Prostate gland (tissue), 2 donors: ENCODE measurements at regions not wholly inside any gene's neighbourhood (a gene's known extent, or its start where the extent isn't known, plus 50 kb on each side); places are given as distances from the start of the nearest gene placed in this dataset.
"Not testable (repeated sequence)": the region's sequence is repeated elsewhere in the genome, so short reads cannot be mapped to it uniquely, and the experiment has no call there.

ENCODE experiments used
- DNase-seq: peaks from one replicate; pipeline ENCODE4 v3.0.0-alpha.2; 2019; ENCODE audit warnings: low spot score
- H3K27ac ChIP-seq, 2 donors: fragments of 200-600 bp; sonication (generic); 2 replicates each; pipeline ENCODE4 v1.5.1; 2017 to 2019
- H3K27me3 ChIP-seq: fragments of 200-600 bp; sonication (generic); replicated peaks from 2 replicates; pipeline ENCODE4 v1.5.1; 2019; ENCODE audit not compliant: insufficient read depth
- H3K36me3 ChIP-seq, 2 donors: fragments of 200-600 bp; sonication (generic); 1 replicate in 1 of 2; 2 replicates in 1 of 2; pipeline versions ENCODE4 v1.5.1 to v1.8.1; 2017 to 2019
- H3K4me1 ChIP-seq: fragments of 200-600 bp; sonication (generic); replicated peaks from 2 replicates; pipeline ENCODE4 v1.5.1; 2019
- H3K4me3 ChIP-seq, 2 donors: fragments of 200-600 bp; sonication (generic); 2 replicates each; pipeline ENCODE4 v1.5.1; 2017 to 2019
- H3K9me3 ChIP-seq: fragments of 200-600 bp; sonication (generic); 2 replicates; pipeline ENCODE4 v1.5.1; 2017
- POLR2A ChIP-seq: fragments of 450-650 bp; IDR thresholded peaks from one replicate; pipeline ENCODE4 v1.6.1; 2016; ENCODE audit warnings: antibody characterized with exemption, mild to moderate bottlenecking
- POLR2AphosphoS5 ChIP-seq: sonication (generic); formaldehyde crosslinking; IDR thresholded peaks from one replicate; pipeline ENCODE4 v1.6.1; 2017; ENCODE audit warnings: antibody characterized with exemption
- WGBS: methylation state at CpG from one replicate; pipeline ENCODE4 v1.1.5; 2018; 5-methylcytosine and 5-hydroxymethylcytosine counted together
- intact Hi-C: fragments of 100-400 bp; cut with DNase I; formaldehyde crosslinking; loops from one replicate; pipeline ENCODE4 v1.14.2; 2022
- TF ChIP-seq, protein P1 (sequence below), 4 experiments: fragments of 200-600 bp in 2 of 4; fragments of 450-650 bp in 2 of 4; sonication (generic) in 2 of 4; IDR thresholded peaks; 1 replicate in 3 of 4; 2 replicates in 1 of 4; pipeline ENCODE4 v1.5.1; 2016 to 2019; ENCODE audit warnings: antibody characterized with exemption in 4 of 4, mild to moderate bottlenecking in 2 of 4, moderate library complexity in 2 of 4

- Histone ChIP-seq H3K36me3 (no peaks in the 10 kb centered on the region), H3K4me3 (no peak overlapping the region), H3K4me1 (no peaks in the 10 kb centered on the region), H3K9me3 (no peaks in the 10 kb centered on the region), H3K27ac (no peak overlapping the region), H3K27me3 (no peaks in the 10 kb centered on the region)
- no peak for DNase-seq
- TF ChIP-seq POLR2AphosphoS5 (no peak), POLR2A (no peak)
- intact Hi-C loops = no loop called here
- 48% methylated on average over 2 of the region's 2 CpGs for WGBS
Measured at GRCh38 chrX:125544856-125545255, 225.2 kb downstream of the TEX13C start.

DNA sequence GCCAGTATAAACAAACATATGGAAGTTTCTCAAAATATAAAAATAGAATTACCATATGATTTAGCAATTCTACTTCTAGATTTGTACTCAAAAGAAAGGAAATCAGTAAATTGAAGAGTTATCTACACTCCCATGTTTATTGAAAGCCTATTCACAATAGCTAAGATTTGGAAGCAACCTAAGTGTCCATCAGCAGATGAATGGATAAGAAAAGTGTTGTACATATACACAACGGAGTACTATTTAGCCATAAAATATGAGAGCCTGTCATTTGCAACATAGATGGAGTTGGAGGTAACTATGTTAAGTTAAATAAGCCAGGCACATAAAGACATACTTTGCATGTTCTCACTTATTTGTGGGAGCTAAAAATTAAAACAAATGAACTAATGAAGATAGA lies 257.8 kb downstream of the TEX13C start:
- DNase-seq = no peak
- H3K4me3 ChIP-seq = no peak overlapping the region
- no peaks in the 10 kb centered on the region for H3K4me1 ChIP-seq
- no peaks in the 10 kb centered on the region for H3K36me3 ChIP-seq
- H3K9me3 ChIP-seq = no peaks in the 10 kb centered on the region
- no peak overlapping the region for H3K27ac ChIP-seq
- 60% methylated on average over 1 of the region's 1 CpG for WGBS
- intact Hi-C loops = no loop called here
- TF ChIP-seq POLR2AphosphoS5 = no peak
- TF ChIP-seq POLR2A = no peak
- TF ChIP-seq, protein P1, sequence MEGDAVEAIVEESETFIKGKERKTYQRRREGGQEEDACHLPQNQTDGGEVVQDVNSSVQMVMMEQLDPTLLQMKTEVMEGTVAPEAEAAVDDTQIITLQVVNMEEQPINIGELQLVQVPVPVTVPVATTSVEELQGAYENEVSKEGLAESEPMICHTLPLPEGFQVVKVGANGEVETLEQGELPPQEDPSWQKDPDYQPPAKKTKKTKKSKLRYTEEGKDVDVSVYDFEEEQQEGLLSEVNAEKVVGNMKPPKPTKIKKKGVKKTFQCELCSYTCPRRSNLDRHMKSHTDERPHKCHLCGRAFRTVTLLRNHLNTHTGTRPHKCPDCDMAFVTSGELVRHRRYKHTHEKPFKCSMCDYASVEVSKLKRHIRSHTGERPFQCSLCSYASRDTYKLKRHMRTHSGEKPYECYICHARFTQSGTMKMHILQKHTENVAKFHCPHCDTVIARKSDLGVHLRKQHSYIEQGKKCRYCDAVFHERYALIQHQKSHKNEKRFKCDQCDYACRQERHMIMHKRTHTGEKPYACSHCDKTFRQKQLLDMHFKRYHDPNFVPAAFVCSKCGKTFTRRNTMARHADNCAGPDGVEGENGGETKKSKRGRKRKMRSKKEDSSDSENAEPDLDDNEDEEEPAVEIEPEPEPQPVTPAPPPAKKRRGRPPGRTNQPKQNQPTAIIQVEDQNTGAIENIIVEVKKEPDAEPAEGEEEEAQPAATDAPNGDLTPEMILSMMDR (IDR thresholded peaks at IDR 0.05) = no peak
- H3K27me3 ChIP-seq = no peaks in the 10 kb centered on the region

DNA sequence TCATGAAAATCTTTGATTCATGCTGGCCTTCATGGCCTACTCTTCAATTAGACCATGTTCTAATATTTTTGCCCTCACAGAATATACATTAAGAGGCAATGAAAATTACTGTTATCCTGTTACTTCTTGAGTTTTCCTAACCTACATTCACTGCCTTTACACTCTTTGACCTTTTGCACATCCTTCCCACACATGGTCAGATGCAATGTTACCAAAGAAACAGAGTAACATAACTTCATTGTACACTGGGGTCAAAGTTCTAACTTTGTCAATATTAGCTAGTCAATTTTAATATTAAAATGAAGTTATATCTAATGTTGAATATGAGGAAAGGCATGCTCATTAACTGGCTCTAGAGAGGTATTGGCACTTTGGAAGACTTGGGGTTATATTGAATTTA lies 284.8 kb downstream of the TEX13C start:
- Histone ChIP-seq H3K27me3 (no peaks in the 10 kb centered on the region), H3K27ac (no peak overlapping the region), H3K4me3 (no peak overlapping the region), H3K36me3 (no peaks in the 10 kb centered on the region), H3K4me1 (no peaks in the 10 kb centered on the region), H3K9me3 (no peaks in the 10 kb centered on the region)
- intact Hi-C loops = no loop called here
- TF ChIP-seq POLR2AphosphoS5 (no peak), POLR2A (no peak)
- TF ChIP-seq, protein P1 (IDR thresholded peaks at IDR 0.05) = no peak
- DNase-seq = no peak

- no peaks in the 10 kb centered on the region for H3K27me3 ChIP-seq
- no peak overlapping the region for H3K4me3 ChIP-seq
- H3K4me1 ChIP-seq = no peaks in the 10 kb centered on the region
- no peak overlapping the region for H3K27ac ChIP-seq
- DNase-seq = no peak
- H3K9me3 ChIP-seq = no peaks in the 10 kb centered on the region
- H3K36me3 ChIP-seq = no peaks in the 10 kb centered on the region
- TF ChIP-seq POLR2A (no peak), POLR2AphosphoS5 (no peak)
- TF ChIP-seq, protein P1 (IDR thresholded peaks at IDR 0.05) = no peak
- intact Hi-C loops = no loop called here
- 76% methylated on average over 2 of the region's 2 CpGs for WGBS
Measured at GRCh38 chrX:125605145-125605544, 285.5 kb downstream of the TEX13C start.

DNA sequence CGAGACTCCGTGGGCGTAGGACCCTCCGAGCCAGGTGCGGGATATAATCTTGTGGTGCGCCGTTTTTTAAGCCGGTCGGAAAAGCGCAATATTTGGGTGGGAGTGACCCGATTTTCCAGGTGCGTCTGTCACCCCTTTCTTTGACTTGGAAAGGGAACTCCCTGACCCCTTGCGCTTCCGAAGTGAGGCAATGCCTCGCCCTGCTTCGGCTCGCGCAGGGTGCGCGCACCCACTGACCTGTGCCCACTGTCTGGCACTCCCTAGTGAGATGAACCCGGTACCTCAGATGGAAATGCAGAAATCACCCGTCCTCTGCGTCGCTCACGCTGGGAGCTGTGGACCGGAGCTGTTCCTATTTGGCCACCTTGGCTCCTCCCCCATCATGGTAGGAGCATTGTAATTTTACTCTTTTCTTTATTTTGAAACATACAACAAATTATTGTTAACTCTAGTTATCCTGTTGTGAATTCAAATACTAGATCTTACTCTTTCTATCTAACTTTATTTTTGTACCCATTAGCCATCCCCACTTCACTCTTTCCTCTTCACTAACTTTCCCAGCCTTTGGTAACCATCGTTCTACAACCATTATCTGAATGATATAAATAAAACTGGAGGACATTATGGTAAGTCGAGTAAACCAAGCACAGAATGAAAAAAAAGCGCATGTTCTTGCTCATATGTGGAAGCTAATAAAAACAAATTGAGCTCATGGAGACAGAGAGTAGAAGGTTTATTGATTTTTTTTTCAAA lies 295.1 kb downstream of the TEX13C start:
- H3K27ac ChIP-seq, intact Hi-C loops, H3K4me3 ChIP-seq, DNase-seq, H3K4me1 ChIP-seq, H3K9me3 ChIP-seq, H3K36me3 ChIP-seq, H3K27me3 ChIP-seq: not testable (repeated sequence)
- 94% methylated on average over 26 of the region's 29 CpGs for WGBS
